SU-DHL-6 (cell line): ENCODE measurements at regions not wholly inside any gene's neighbourhood (a gene's known extent, or its start where the extent isn't known, plus 50 kb on each side); places are given as distances from the start of the nearest gene placed in this dataset.

Experiments
- CTCF ChIP-seq: fragments of 200-600 bp; sonication (generic); IDR thresholded peaks from one replicate; pipeline ENCODE4 v1.5.1; 2017; ENCODE audit warnings: antibody characterized with exemption, mild to moderate bottlenecking, low read length, moderate library complexity; ENCODE audit not compliant: insufficient read depth, poor library complexity, severe bottlenecking
- EZH2phosphoT487 ChIP-seq: fragments of 200-600 bp; sonication (generic), shearing (Covaris generic); conservative IDR thresholded peaks from 2 replicates; pipeline ENCODE4 v1.6.1; 2018; ENCODE audit warnings: mild to moderate bottlenecking, antibody characterized with exemption, low read length, moderate library complexity, mixed read lengths

DNA sequence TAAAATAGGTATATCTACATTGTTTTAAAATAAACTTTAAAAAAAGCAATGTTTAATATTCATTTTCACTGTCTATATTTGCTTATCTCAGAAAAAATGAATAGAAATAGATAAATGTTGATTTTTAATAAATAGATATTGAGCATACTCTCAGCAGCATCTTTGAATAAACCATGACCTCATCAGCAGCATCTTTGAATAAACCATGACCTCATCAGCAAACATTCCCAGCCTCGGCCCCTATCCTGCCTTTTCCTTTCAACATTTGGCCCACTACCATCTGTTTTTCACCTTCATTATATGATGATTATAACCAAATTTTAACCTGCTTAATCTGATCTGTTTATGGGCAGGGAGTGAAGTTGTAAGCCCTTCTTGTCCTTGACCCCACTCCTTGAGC is 148.7 kb upstream of the SAMSN1 start:
- TF ChIP-seq CTCF (no peak), EZH2phosphoT487 (no peak)
